ENCODE measurements at regions not wholly inside any gene's neighbourhood (a gene's known extent, or its start where the extent isn't known, plus 50 kb on each side); places are given as distances from the start of the nearest gene placed in this dataset.
A peak's percentile ranks its signal among the peaks of the same experiment; 100 is the strongest.

GRCh38 chr1:173304529-173305227 is 97.5 kb upstream of the TNFSF4 start:
- no CpG with 5 or more reads among the region's 1 CpG for WGBS, 2 experiments (ENCODE audit: extremely low coverage in 2 of 2, insufficient read length in 1 of 2)

More at GRCh38 chr1:173304529-173305227, 97.5 kb upstream of the TNFSF4 start:
- Histone ChIP-seq H2BK120ac (ENCODE audit: low read depth, low read length) (no peak overlapping the region), H3K18ac (ENCODE audit: low read depth, low read length) (no peak overlapping the region), H3K9me3 (ENCODE audit: control insufficient read depth, insufficient read depth, low read length) (no peaks in the 10 kb centered on the region), H3K14ac (replicated peaks; ENCODE audit: low read depth, low read length) (peak overlapping the region; percentile 74; the same call in 1 of the 2 replicates), H2AFZ (replicated peaks; ENCODE audit: low read length, poor library complexity) (no peak overlapping the region), H3K23ac (ENCODE audit: low read depth, low read length) (no peak overlapping the region), H2BK20ac (ENCODE audit: low read depth, low read length) (no peak overlapping the region), H2AK9ac (replicated peaks; ENCODE audit: low read depth, low read length, poor library complexity) (no peak overlapping the region), H3K4me2 (ENCODE audit: low read depth, low read length) (no peak overlapping the region), H3K9me1 (ENCODE audit: insufficient read depth, low read length) (no peaks in the 10 kb centered on the region), H4K8ac (ENCODE audit: low read depth in 2 of 2, low read length in 2 of 2) (no peak overlapping the region), H2BK5ac (ENCODE audit: low read depth, low read length, poor library complexity, severe bottlenecking) (no peak overlapping the region), H4K91ac (ENCODE audit: insufficient read depth, low read depth, low read length) (no peak overlapping the region), H4K20me1 (ENCODE audit: insufficient read depth, low read length) (no peaks in the 10 kb centered on the region), H3K4ac (ENCODE audit: low read depth, low read length) (no peak overlapping the region), H3K27me3 (ENCODE audit: control insufficient read depth, insufficient read depth, low read length) (no peaks in the 10 kb centered on the region), H3K36me3 (ENCODE audit: control insufficient read depth, insufficient read depth, low read length) (no peaks in the 10 kb centered on the region), H3K4me3 (ENCODE audit: insufficient read depth, low read depth, low read length) (no peak overlapping the region), H3K27ac (ENCODE audit: insufficient read depth, low read length) (no peak overlapping the region), H2BK15ac (ENCODE audit: low read depth, low read length) (no peak overlapping the region), H2AK5ac (ENCODE audit: low read depth, low read length) (no peak overlapping the region), H4K5ac (ENCODE audit: low read depth, low read length) (no peak overlapping the region), H3K79me1 (ENCODE audit: low read depth in 1 of 2, low read length in 2 of 2) (no peaks in the 10 kb centered on the region), H3K9ac (ENCODE audit: low read depth, low read length) (no peak overlapping the region), H3K56ac (ENCODE audit: extremely low read depth, insufficient read depth, low read length) (no peak overlapping the region), H3K4me1 (ENCODE audit: control insufficient read depth, insufficient read depth, low read length) (no peaks in the 10 kb centered on the region)
- no peak for DNase-seq
- in situ Hi-C loops (cut with MboI; ENCODE audit: low sequenced_read_pairs) (no loop called here), dilution Hi-C loops (cut with HindIII; ENCODE audit: low sequenced_read_pairs, unreplicated experiment) (no loop called here), intact Hi-C loops (cut with micrococcal nuclease) (no loop called here)
- BruUV-seq (replicated peaks): no TSS peak
- no peak for ATAC-seq (ENCODE audit: low read depth)
- CTCF ChIA-PET: no interaction called here
- POLR2A ChIA-PET (ENCODE audit: unreplicated experiment): no interaction called here
- TF ChIP-seq CHD1 (IDR thresholded peaks at IDR 0.05; ENCODE audit: low read depth, low read length) (no peak), USF2 (IDR thresholded peaks at IDR 0.05; ENCODE audit: low read depth, low read length) (no peak), FOS (IDR thresholded peaks at IDR 0.05; ENCODE audit: low read depth, low read length) (no peak), NFE2L2 (IDR thresholded peaks at IDR 0.05; ENCODE audit: low read depth, low read length) (no peak), MXI1 (IDR thresholded peaks at IDR 0.05; ENCODE audit: borderline replicate concordance, low read depth, low read length) (no peak), RAD21 (IDR thresholded peaks at IDR 0.05; ENCODE audit: low read length) (no peak), CEBPB (IDR thresholded peaks at IDR 0.05; ENCODE audit: low read depth, low read length) (no peak), MAZ (IDR thresholded peaks at IDR 0.05; ENCODE audit: borderline replicate concordance, low read depth, low read length) (no peak), ELK1 (IDR thresholded peaks at IDR 0.05; ENCODE audit: borderline replicate concordance, low read depth, low read length) (no peak), RFX5 (IDR thresholded peaks at IDR 0.05; ENCODE audit: low read depth, low read length) (no peak), CTCF (conservative IDR thresholded peaks at IDR 0.05; ENCODE audit: low read depth, low read length) (no peak), SMC3 (IDR thresholded peaks at IDR 0.05; ENCODE audit: low read depth, low read length) (no peak), RCOR1 (IDR thresholded peaks at IDR 0.05; ENCODE audit: insufficient replicate concordance, low read length) (no peak), BHLHE40 (IDR thresholded peaks at IDR 0.05; ENCODE audit: low read depth, low read length) (no peak), POLR2A (IDR thresholded peaks at IDR 0.05; ENCODE audit: low read depth, low read length) (no peak), MAFK (IDR thresholded peaks at IDR 0.05; ENCODE audit: low read depth, low read length) (no peak)

Data from IMR-90 (cell line).